Lower leg skin (tissue), 3 donors: ENCODE measurements at regions not wholly inside any gene's neighbourhood (a gene's known extent, or its start where the extent isn't known, plus 50 kb on each side); places are given as distances from the start of the nearest gene placed in this dataset.
"Not testable (repeated sequence)": the region's sequence is repeated elsewhere in the genome, so short reads cannot be mapped to it uniquely, and the experiment has no call there.

Experiments
- POLR2A ChIP-seq, 2 donors: fragments of 450-650 bp; IDR thresholded peaks; one replicate each; pipeline ENCODE4 v1.6.1; 2016 to 2017; ENCODE audit warnings: antibody characterized with exemption in 2 of 2, mild to moderate bottlenecking in 1 of 2, moderate library complexity in 1 of 2
- TF ChIP-seq, protein P1 (sequence below), 3 donors: fragments of 450-650 bp; IDR thresholded peaks; one replicate each; pipeline ENCODE4 v1.5.1; 2016; ENCODE audit warnings: antibody characterized with exemption in 3 of 3, mild to moderate bottlenecking in 3 of 3, moderate library complexity in 2 of 3

DNA sequence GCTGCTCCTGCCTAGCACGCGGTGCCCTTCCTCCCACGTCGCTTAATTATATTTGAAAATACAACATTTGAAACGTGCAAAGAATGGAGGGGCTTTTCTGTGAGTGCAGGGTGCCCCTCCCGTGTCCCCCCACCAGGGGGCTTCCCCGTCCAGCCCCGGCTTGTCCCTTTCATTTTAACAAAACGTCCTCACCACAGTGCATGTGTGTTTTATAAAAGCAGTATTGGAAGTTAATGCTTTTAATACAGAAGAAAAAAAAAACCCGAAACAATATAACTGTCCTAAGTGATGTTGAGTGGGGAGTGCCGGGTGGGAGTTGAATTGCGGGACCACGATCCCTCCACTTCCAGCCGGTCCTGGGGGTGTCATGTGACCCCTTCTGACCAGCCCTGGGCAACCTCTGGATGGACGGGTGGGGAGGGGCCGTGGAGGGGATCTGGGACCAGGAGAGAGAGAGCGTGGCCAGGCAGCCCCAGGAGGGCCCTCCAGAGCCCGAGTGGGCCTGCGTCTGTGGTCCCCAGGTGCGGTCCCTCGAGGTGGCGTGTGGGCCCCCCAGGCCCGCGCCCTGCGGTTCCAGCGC, 155.3 kb downstream of the TMEM121 start:
- TF ChIP-seq, protein P1, sequence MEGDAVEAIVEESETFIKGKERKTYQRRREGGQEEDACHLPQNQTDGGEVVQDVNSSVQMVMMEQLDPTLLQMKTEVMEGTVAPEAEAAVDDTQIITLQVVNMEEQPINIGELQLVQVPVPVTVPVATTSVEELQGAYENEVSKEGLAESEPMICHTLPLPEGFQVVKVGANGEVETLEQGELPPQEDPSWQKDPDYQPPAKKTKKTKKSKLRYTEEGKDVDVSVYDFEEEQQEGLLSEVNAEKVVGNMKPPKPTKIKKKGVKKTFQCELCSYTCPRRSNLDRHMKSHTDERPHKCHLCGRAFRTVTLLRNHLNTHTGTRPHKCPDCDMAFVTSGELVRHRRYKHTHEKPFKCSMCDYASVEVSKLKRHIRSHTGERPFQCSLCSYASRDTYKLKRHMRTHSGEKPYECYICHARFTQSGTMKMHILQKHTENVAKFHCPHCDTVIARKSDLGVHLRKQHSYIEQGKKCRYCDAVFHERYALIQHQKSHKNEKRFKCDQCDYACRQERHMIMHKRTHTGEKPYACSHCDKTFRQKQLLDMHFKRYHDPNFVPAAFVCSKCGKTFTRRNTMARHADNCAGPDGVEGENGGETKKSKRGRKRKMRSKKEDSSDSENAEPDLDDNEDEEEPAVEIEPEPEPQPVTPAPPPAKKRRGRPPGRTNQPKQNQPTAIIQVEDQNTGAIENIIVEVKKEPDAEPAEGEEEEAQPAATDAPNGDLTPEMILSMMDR (IDR thresholded peaks at IDR 0.05): not testable (repeated sequence)
- not testable (repeated sequence) for TF ChIP-seq POLR2A (IDR thresholded peaks at IDR 0.05)
